ENCODE measurements at regions not wholly inside any gene's neighbourhood (a gene's known extent, or its start where the extent isn't known, plus 50 kb on each side); places are given as distances from the start of the nearest gene placed in this dataset.

GRCh38 chr2:215758691-215759090, 254.7 kb downstream of the MREG start:
- Histone ChIP-seq H3K36me3 (ENCODE audit: control insufficient read depth in 2 of 2, insufficient read depth in 2 of 2, low read length in 1 of 2) (no peaks in the 10 kb centered on the region), H3K27me3 (replicated peaks in 1 of 2; ENCODE audit: control insufficient read depth in 2 of 2, insufficient read depth in 2 of 2, low read length in 1 of 2) (no peaks in the 10 kb centered on the region), H3K4me3 (no peak overlapping the region), H2AFZ (ENCODE audit: control insufficient read depth, low read depth, low read length) (no peak overlapping the region), H3K9me3 (replicated peaks; ENCODE audit: control insufficient read depth, insufficient read depth, low read length) (no peaks in the 10 kb centered on the region; the same call in 2 of the 3 replicates), H3K27ac (ENCODE audit: control insufficient read depth, insufficient read depth) (no peak overlapping the region), H3K79me2 (ENCODE audit: control insufficient read depth, insufficient read depth, low read length) (no peaks in the 10 kb centered on the region), H3K4me2 (ENCODE audit: control insufficient read depth, insufficient read depth) (no peak overlapping the region), H4K20me1 (ENCODE audit: control insufficient read depth, insufficient read depth) (no peaks in the 10 kb centered on the region), H3K4me1 (ENCODE audit: control insufficient read depth, insufficient read depth, low read length) (no peaks in the 10 kb centered on the region), H3K9ac (ENCODE audit: control insufficient read depth, insufficient read depth, low read length) (no peak overlapping the region)
- intact Hi-C loops (cut with micrococcal nuclease; ENCODE audit: unreplicated experiment): no loop called here
- DNase-seq (ENCODE audit: low read depth, low spot score): no peak
- ChIA-PET POLR2A (no interaction called here), CTCF (interaction anchor here (1.7 kb wide), 1 partner anchor 8 kb away, joined by 6 read pairs; no protein-coding TSS in a partner anchor), SMC1A (ENCODE audit: uncharacterized antibody, unreplicated experiment) (interaction anchor here (0.9 to 1.4 kb wide), 2 partner anchors 14 to 43 kb away, joined by 3 read pairs; no protein-coding TSS in a partner anchor), RAD21 (ENCODE audit: unreplicated experiment) (interaction anchor here (1.2 kb wide), 1 partner anchor 53 kb away, joined by 4 read pairs; no protein-coding TSS in a partner anchor)
- in situ Hi-C loops (cut with MboI): no loop called here
- no TSS peak for BruUV-seq (replicated peaks)
- ATAC-seq: no peak
- WGBS (ENCODE audit: insufficient coverage, insufficient replicate concordance, low lambda C conversion rate, missing lambda C conversion rate): 13% methylated on average over 4 of the region's 4 CpGs
- TF ChIP-seq ATF7 (IDR thresholded peaks at IDR 0.05; ENCODE audit: low read depth) (no peak), EP300 (IDR thresholded peaks at IDR 0.05; ENCODE audit: borderline replicate concordance in 1 of 2, control insufficient read depth in 1 of 2, low read depth in 2 of 2, low read length in 2 of 2) (no peak), USF1 (IDR thresholded peaks at IDR 0.05; ENCODE audit: borderline replicate concordance, extremely low read length, insufficient read depth, low read depth, low read length) (no peak), USF2 (IDR thresholded peaks at IDR 0.05; ENCODE audit: borderline replicate concordance, low read depth, low read length) (no peak), ZNF24 (IDR thresholded peaks at IDR 0.05) (no peak), SP1 (IDR thresholded peaks at IDR 0.05; ENCODE audit: low read depth, low read length) (no peak), CREB1 (IDR thresholded peaks at IDR 0.05; ENCODE audit: low read depth) (no peak), RELA (IDR thresholded peaks at IDR 0.05; ENCODE audit: borderline replicate concordance, partially characterized antibody) (no peak), RFX5 (IDR thresholded peaks at IDR 0.05; ENCODE audit: low read depth, low read length) (no peak), MEF2A (IDR thresholded peaks at IDR 0.05; ENCODE audit: insufficient read depth, low read depth, low read length) (no peak), ZNF592 (IDR thresholded peaks at IDR 0.05) (no peak), ZSCAN29 (IDR thresholded peaks at IDR 0.05) (no peak), RAD51 (IDR thresholded peaks at IDR 0.05) (no peak)
- FAIRE-seq: no peak
